ENCODE measurements at regions not wholly inside any gene's neighbourhood (a gene's known extent, or its start where the extent isn't known, plus 50 kb on each side); places are given as distances from the start of the nearest gene placed in this dataset.
"Not testable (repeated sequence)": the region's sequence is repeated elsewhere in the genome, so short reads cannot be mapped to it uniquely, and the experiment has no call there.

GRCh38 chr16:16448423-16448822 lies 69.5 kb downstream of the NPIPA7 start:
- H3K4me1 ChIP-seq (ENCODE audit: control insufficient read depth, insufficient read depth, low read length); H3K9me3 ChIP-seq (ENCODE audit: control insufficient read depth, low read length); H3K4me3 ChIP-seq (ENCODE audit: insufficient read depth, low read depth, low read length); H3K27ac ChIP-seq (ENCODE audit: insufficient read depth, low read depth, low read length, poor library complexity, severe bottlenecking); H3K36me3 ChIP-seq (ENCODE audit: control insufficient read depth, insufficient read depth, low read length); H3K27me3 ChIP-seq (ENCODE audit: control insufficient read depth, insufficient read depth, low read length, poor library complexity, severe bottlenecking): not testable (repeated sequence)
- 90 to 92% methylated on average over 2 of the region's 6 CpGs for WGBS, 2 experiments

- not testable (repeated sequence) for H3K4me3 ChIP-seq (ENCODE audit: insufficient read depth, low read depth, low read length); H3K4me1 ChIP-seq (ENCODE audit: control insufficient read depth, insufficient read depth, low read length); H3K36me3 ChIP-seq (ENCODE audit: control insufficient read depth, insufficient read depth, low read length); H3K27me3 ChIP-seq (ENCODE audit: control insufficient read depth, insufficient read depth, low read length, poor library complexity, severe bottlenecking); H3K27ac ChIP-seq (ENCODE audit: insufficient read depth, low read depth, low read length, poor library complexity, severe bottlenecking); H3K9me3 ChIP-seq (ENCODE audit: control insufficient read depth, low read length)
- WGBS, 2 experiments, result 80 to 96% methylated on average over 2 to 3 of the region's 4 CpGs
Observed at GRCh38 chr16:16449712-16450237, 70.8 kb downstream of the NPIPA7 start.

GRCh38 chr16:16451721-16452410 lies 72.9 kb downstream of the NPIPA7 start:
- H3K27ac ChIP-seq (ENCODE audit: insufficient read depth, low read depth, low read length, poor library complexity, severe bottlenecking); H3K4me1 ChIP-seq (ENCODE audit: control insufficient read depth, insufficient read depth, low read length); H3K9me3 ChIP-seq (ENCODE audit: control insufficient read depth, low read length); H3K27me3 ChIP-seq (ENCODE audit: control insufficient read depth, insufficient read depth, low read length, poor library complexity, severe bottlenecking); H3K36me3 ChIP-seq (ENCODE audit: control insufficient read depth, insufficient read depth, low read length); H3K4me3 ChIP-seq (ENCODE audit: insufficient read depth, low read depth, low read length): not testable (repeated sequence)
- 11% methylated on average over 1 of the region's 10 CpGs; no CpG with 5 or more reads in 1 of the 2 experiments for WGBS, 2 experiments

- not testable (repeated sequence) for H3K36me3 ChIP-seq (ENCODE audit: control insufficient read depth, insufficient read depth, low read length); H3K4me3 ChIP-seq (ENCODE audit: insufficient read depth, low read depth, low read length); H3K27ac ChIP-seq (ENCODE audit: insufficient read depth, low read depth, low read length, poor library complexity, severe bottlenecking); H3K4me1 ChIP-seq (ENCODE audit: control insufficient read depth, insufficient read depth, low read length); H3K27me3 ChIP-seq (ENCODE audit: control insufficient read depth, insufficient read depth, low read length, poor library complexity, severe bottlenecking); H3K9me3 ChIP-seq (ENCODE audit: control insufficient read depth, low read length)
- no CpG with 5 or more reads among the region's 5 CpGs for WGBS, 2 experiments
Observed at GRCh38 chr16:16458579-16458978, 79.6 kb downstream of the NPIPA7 start.

- not testable (repeated sequence) for H3K4me3 ChIP-seq (ENCODE audit: insufficient read depth, low read depth, low read length); H3K27me3 ChIP-seq (ENCODE audit: control insufficient read depth, insufficient read depth, low read length, poor library complexity, severe bottlenecking)
- WGBS, 2 experiments, result 89 to 91% methylated on average over 4 to 5 of the region's 6 CpGs
Observed at GRCh38 chr16:16463792-16464191, 84.9 kb downstream of the NPIPA7 start.

GRCh38 chr16:16488919-16489318 lies 110.0 kb downstream of the NPIPA7 start:
- not testable (repeated sequence) for H3K27me3 ChIP-seq (ENCODE audit: control insufficient read depth, insufficient read depth, low read length, poor library complexity, severe bottlenecking); H3K36me3 ChIP-seq (ENCODE audit: control insufficient read depth, insufficient read depth, low read length); H3K27ac ChIP-seq (ENCODE audit: insufficient read depth, low read depth, low read length, poor library complexity, severe bottlenecking); H3K4me1 ChIP-seq (ENCODE audit: control insufficient read depth, insufficient read depth, low read length); H3K9me3 ChIP-seq (ENCODE audit: control insufficient read depth, low read length); H3K4me3 ChIP-seq (ENCODE audit: insufficient read depth, low read depth, low read length)
- 90 to 91% methylated on average over 4 of the region's 4 CpGs for WGBS, 2 experiments

More at GRCh38 chr16:16463792-16464191, 84.9 kb downstream of the NPIPA7 start:
- H3K9me3 ChIP-seq (ENCODE audit: control insufficient read depth, low read length); H3K4me1 ChIP-seq (ENCODE audit: control insufficient read depth, insufficient read depth, low read length); H3K36me3 ChIP-seq (ENCODE audit: control insufficient read depth, insufficient read depth, low read length); H3K27ac ChIP-seq (ENCODE audit: insufficient read depth, low read depth, low read length, poor library complexity, severe bottlenecking): not testable (repeated sequence)

- H3K4me3 ChIP-seq (ENCODE audit: insufficient read depth, low read depth, low read length); H3K27ac ChIP-seq (ENCODE audit: insufficient read depth, low read depth, low read length, poor library complexity, severe bottlenecking); H3K9me3 ChIP-seq (ENCODE audit: control insufficient read depth, low read length); H3K27me3 ChIP-seq (ENCODE audit: control insufficient read depth, insufficient read depth, low read length, poor library complexity, severe bottlenecking); H3K4me1 ChIP-seq (ENCODE audit: control insufficient read depth, insufficient read depth, low read length); H3K36me3 ChIP-seq (ENCODE audit: control insufficient read depth, insufficient read depth, low read length): not testable (repeated sequence)
- no CpG with 5 or more reads among the region's 15 CpGs for WGBS, 2 experiments
Observed at GRCh38 chr16:16489466-16489865, 110.5 kb downstream of the NPIPA7 start.

- not testable (repeated sequence) for H3K27me3 ChIP-seq (ENCODE audit: control insufficient read depth, insufficient read depth, low read length, poor library complexity, severe bottlenecking); H3K4me1 ChIP-seq (ENCODE audit: control insufficient read depth, insufficient read depth, low read length); H3K27ac ChIP-seq (ENCODE audit: insufficient read depth, low read depth, low read length, poor library complexity, severe bottlenecking); H3K36me3 ChIP-seq (ENCODE audit: control insufficient read depth, insufficient read depth, low read length); H3K4me3 ChIP-seq (ENCODE audit: insufficient read depth, low read depth, low read length); H3K9me3 ChIP-seq (ENCODE audit: control insufficient read depth, low read length)
- WGBS, 2 experiments, result 0% methylated on average over 1 of the region's 8 CpGs; no CpG with 5 or more reads in 1 of the 2 experiments
Observed at GRCh38 chr16:16494114-16494513, 115.2 kb downstream of the NPIPA7 start.

- H3K9me3 ChIP-seq (ENCODE audit: control insufficient read depth, low read length); H3K4me3 ChIP-seq (ENCODE audit: insufficient read depth, low read depth, low read length); H3K27ac ChIP-seq (ENCODE audit: insufficient read depth, low read depth, low read length, poor library complexity, severe bottlenecking); H3K36me3 ChIP-seq (ENCODE audit: control insufficient read depth, insufficient read depth, low read length); H3K27me3 ChIP-seq (ENCODE audit: control insufficient read depth, insufficient read depth, low read length, poor library complexity, severe bottlenecking); H3K4me1 ChIP-seq (ENCODE audit: control insufficient read depth, insufficient read depth, low read length): not testable (repeated sequence)
- 68% methylated on average over 4 of the region's 11 CpGs; no CpG with 5 or more reads in 1 of the 2 experiments for WGBS, 2 experiments
Observed at GRCh38 chr16:16494998-16495397, 116.1 kb downstream of the NPIPA7 start.

- H3K36me3 ChIP-seq (ENCODE audit: control insufficient read depth, insufficient read depth, low read length); H3K4me3 ChIP-seq (ENCODE audit: insufficient read depth, low read depth, low read length); H3K27me3 ChIP-seq (ENCODE audit: control insufficient read depth, insufficient read depth, low read length, poor library complexity, severe bottlenecking); H3K4me1 ChIP-seq (ENCODE audit: control insufficient read depth, insufficient read depth, low read length); H3K9me3 ChIP-seq (ENCODE audit: control insufficient read depth, low read length); H3K27ac ChIP-seq (ENCODE audit: insufficient read depth, low read depth, low read length, poor library complexity, severe bottlenecking): not testable (repeated sequence)
- WGBS, 2 experiments, result no CpG with 5 or more reads among the region's 8 CpGs
Observed at GRCh38 chr16:16499875-16500274, 120.9 kb downstream of the NPIPA7 start.

GRCh38 chr16:16507041-16507440 lies 128.1 kb downstream of the NPIPA7 start:
- H3K9me3 ChIP-seq (ENCODE audit: control insufficient read depth, low read length); H3K4me1 ChIP-seq (ENCODE audit: control insufficient read depth, insufficient read depth, low read length); H3K4me3 ChIP-seq (ENCODE audit: insufficient read depth, low read depth, low read length); H3K36me3 ChIP-seq (ENCODE audit: control insufficient read depth, insufficient read depth, low read length); H3K27me3 ChIP-seq (ENCODE audit: control insufficient read depth, insufficient read depth, low read length, poor library complexity, severe bottlenecking); H3K27ac ChIP-seq (ENCODE audit: insufficient read depth, low read depth, low read length, poor library complexity, severe bottlenecking): not testable (repeated sequence)
- WGBS, 2 experiments, result no CpG with 5 or more reads among the region's 1 CpG

Measured in ectodermal cell (in vitro differentiated cells).